HG03103 (cell line): ENCODE measurements at regions not wholly inside any gene's neighbourhood (a gene's known extent, or its start where the extent isn't known, plus 50 kb on each side); places are given as distances from the start of the nearest gene placed in this dataset.
"Not testable (repeated sequence)": the region's sequence is repeated elsewhere in the genome, so short reads cannot be mapped to it uniquely, and the experiment has no call there.

Experiments
- ATAC-seq: cut with Tn5 transposase; IDR thresholded peaks from one replicate; pipeline ENCODE4 v1.9.1; 2021; ENCODE audit warnings: low read depth; ENCODE audit not compliant: unreplicated experiment

DNA sequence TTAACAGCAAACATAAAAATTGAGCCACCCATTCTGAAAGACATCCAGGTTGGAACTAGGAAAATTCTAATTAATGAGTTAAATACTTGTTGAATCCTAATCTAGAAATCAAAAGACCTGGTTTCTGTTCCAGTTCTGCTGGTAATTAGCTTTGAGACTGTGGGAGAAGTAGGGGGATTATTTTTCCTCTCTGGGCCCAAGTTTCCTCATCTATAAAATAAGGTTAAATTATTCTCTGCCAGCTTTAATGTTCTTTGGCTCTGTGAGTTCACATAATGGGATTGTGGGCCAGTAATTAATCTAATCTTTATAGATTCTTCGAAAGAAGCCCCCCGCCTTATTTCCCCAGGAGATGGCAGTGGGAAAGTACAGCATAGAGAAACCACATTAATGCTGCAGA lies 104.6 kb downstream of the ENC1 start:
- no peak for ATAC-seq

DNA sequence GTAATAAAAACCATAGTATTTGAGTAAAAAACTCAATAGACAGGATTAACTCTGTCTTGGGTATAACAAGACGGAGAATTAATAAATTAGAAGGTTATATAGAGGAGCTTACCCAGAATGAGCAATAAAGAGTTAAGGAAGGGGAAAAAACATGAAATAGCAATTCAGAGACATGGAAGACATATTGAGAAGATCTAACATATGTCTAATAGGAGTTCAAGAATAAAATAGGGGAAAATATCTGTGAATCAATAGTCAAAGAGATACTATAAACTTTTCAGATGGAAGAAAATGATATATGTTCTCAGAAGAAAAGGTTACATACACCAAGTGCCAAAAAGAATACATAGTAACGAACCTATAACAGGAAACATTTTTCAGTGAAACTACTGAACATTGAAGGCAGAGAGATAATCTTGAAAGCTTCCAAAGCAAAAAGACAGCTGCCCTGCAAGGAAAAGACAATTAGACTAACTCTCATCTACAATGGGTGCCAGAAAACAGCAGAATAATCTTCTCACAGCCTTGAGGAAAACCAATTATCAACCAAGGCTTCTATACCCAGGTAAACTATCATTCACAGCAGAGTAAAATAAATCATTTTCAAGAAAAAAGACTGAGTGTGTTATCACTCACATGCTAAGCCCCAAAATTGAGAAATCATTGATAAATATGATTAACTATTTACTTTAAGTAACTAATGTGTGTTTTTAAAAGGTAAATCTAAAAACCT lies 106.0 kb downstream of the ENC1 start:
- no peak for ATAC-seq

DNA sequence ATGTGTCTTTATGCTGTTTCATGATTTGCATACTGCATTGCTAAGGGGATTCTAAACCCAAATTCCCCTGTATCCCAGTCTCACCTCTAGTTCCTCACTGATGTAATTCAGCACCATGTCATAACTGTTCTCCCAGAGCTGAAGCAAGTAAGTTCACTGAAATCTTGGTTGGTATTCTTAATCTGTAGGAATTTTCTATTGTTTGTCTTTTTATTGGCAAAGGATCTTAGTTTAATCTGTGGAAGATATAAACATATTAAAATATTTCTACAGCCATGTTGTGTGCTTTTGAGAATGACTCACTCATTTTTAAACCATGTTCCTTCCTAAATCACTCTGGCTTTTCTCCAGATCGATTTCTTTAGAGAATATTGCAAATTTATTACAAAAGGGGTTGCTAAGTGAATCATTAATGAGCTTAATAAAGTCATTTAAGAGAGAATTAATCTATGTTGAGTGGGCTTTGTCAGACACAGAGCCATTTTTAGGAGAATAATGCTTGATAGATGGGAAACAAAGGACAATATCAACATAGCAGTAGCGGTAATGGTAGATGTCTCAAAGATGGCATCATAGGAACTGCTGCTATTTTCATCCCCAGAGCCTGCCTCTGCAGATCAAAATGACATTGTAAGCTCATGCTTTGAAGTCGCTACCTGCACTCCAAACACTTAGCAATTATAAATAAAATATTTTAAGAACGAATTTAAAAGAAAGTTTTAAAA lies 110.0 kb downstream of the ENC1 start:
- ATAC-seq: no peak

DNA sequence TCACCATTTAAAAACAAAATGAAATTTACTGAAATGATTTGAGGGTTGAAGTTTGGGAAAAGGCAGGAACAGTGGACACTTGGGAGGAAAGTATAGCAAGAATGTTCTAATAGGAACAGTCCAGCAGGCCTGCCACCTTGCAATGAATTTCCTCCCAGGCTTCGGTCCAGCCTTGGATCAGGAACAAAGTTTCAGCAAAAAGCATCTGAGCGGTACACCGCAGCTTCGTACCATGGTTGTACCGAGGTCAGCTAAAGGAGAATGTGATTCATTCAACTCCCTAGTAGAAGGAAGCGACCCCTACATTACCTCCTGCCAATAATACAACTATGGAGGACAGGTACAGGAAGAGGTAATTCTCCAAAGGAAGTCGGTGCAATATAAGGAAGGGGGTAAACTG lies 111.4 kb downstream of the ENC1 start:
- no peak for ATAC-seq

DNA sequence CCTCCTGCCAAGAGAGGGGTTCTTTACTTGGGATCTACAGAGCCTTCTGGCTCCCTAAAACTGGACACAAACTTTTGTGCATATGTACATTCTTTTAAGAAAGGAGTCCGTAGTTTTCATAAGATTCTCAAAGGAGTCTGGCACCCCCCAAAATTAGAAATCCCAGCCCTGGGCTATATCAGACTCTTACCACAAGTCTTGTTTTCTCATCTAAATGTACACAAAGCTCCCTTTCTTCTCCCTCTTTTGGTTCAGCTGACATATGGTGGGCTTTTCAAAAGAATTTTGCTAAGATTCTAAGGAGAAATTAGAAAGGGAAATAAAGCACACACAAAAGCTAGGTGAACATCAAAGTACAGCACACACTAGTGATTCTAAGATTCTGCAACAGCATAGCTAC lies 114.4 kb downstream of the ENC1 start:
- no peak for ATAC-seq

DNA sequence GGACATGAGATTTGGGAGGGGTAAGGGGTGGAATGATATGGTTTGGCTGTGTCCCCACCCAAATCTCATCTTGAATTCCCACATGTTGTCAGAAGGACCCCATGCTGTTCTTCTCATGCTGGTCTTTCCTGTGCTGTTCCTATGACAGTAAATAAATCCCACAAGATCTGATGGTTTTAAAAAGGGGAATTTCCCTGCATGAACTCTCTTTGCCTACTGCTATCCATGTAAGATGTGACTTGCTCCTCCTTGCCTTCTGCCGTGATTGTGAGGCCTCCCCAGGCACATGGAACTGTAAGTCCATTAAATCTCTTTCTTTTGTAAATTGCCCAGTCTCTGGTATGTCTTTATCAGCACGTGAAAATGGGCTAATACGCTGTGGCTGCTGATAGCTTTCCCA lies 115.8 kb downstream of the ENC1 start:
- not testable (repeated sequence) for ATAC-seq

DNA sequence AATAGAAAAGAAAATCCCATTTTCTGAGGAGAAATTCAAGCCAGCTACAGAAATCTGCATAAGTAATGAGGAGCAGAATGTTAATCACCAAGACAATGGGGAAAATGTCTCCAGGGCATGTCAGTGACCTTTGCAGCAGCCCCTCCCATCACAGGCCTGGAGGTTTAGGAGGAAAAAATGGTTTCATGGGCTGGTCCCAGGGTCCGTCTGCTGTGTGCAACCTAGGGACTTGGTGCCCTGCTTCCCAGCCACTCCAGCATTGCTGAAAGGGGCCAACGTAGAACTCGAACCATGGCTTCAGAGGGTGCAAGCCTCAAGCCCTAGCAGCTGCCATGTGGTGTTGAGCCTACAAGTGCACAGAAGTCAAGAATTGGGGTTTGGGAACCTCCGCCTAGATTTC lies 116.8 kb downstream of the ENC1 start:
- not testable (repeated sequence) for ATAC-seq

DNA sequence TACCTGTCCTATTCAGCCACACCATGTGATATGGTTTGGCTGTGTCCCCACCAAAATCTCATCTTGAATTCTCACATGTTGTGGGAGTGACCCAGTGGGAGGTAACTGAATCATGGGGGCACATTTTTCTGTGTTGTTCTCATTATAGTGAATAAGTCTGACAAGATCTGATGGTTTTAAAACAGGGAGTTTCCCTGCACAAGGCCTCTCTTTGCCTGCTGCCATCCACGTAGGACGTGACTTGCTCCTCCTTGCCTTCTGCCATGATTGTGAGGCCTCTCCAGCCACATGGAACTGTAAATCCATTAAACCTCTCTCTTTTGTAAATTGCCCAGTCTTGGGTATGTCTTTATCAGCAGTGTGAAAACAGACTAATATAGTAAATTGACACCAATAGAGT lies 117.7 kb downstream of the ENC1 start:
- not testable (repeated sequence) for ATAC-seq

DNA sequence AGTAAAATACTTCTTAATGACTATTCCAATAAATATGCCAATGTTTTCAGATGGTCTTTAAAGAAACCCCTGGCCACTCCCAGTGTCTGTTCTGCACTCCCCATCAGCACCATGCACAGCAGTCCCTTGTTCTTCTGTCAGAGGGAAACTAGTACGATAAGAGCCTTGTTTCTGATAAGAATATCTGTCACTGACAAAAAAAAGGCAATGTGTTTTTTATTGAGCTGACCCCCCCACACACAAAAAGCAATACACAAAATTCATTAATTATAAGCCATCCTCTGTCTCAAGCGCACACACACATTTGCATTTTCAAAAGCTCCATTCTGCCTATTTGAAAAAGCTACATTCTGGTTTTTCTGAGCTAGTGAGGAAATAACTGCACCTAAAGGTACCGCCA lies 119.1 kb downstream of the ENC1 start:
- no peak for ATAC-seq

DNA sequence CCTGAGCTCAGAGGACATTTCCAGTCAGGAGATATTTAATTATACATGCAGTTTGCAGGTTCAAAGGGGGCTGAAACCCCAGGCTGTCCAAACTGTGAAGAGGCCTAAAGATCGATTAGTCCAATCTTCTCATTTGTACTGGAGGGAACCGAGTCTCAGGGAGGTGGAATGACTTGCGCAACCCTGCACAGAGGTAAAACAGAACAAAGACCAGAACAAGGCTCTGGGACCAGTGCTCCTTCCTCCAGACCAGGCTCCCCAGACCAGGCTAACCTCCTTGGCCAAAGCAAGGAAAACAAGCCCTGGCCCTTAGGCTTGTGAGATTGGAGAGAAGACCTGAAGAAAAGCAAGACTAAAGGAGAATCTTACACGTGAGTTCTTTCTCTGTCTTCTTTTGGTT lies 120.8 kb downstream of the ENC1 start:
- ATAC-seq: no peak

DNA sequence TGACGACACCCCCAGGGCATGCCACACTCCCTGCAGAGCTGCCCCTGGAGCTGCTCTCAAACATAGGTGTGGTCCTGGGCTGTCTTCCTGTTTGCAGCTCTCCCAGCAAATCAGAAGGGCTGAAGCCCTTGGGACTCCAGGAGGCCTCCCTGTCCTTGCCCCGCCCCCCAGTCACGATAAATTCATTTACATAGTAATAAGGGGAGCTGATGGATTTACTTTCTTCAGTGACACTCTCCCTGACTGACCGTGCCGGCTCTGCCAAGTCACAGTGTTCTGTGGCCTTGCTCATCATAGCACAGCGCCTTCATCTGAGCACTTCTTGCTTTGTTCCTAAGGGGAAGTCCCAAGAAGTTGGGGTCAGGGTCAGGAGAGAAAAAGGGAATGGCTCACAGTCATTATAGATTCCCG lies 121.4 kb downstream of the ENC1 start:
- ATAC-seq: no peak

DNA sequence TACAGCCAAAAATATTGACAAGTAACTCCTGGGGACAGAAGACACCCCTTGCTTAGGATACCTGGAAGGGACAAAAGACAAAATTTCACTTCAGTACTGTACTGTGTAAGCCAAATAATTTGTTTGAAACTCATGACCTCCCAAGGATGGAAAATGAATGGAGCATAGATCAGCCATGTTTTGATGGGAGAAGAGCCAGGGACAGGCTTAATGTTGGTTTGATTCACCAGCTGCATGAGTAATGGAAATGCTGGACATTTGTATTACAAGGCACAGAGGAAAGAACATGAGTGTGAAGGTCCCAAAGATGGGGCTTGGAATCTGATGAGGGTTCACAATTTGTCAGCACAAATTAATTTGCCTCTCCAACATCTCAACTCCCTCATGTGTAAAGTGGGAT lies 122.8 kb downstream of the ENC1 start:
- ATAC-seq: no peak

DNA sequence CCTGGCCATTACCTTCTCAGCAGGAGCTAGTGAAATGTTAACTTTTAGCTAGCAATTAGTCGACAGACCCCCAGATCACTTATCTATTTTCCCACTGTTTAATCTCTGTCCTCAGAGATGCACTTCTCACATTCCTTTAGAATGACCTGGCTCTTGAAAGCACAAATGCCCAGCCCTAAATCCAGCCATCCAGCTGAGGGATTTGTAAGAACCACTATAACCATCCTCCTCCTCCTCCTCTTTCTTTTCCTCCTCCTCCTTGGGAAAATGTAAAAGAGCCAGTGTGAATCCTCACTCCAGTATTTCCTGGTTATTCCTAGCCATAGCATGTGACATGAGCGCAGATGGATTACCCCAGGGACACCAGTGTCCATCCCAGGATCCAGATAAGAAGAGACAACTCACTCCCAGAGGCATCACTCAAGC lies 124.3 kb downstream of the ENC1 start:
- ATAC-seq: no peak

DNA sequence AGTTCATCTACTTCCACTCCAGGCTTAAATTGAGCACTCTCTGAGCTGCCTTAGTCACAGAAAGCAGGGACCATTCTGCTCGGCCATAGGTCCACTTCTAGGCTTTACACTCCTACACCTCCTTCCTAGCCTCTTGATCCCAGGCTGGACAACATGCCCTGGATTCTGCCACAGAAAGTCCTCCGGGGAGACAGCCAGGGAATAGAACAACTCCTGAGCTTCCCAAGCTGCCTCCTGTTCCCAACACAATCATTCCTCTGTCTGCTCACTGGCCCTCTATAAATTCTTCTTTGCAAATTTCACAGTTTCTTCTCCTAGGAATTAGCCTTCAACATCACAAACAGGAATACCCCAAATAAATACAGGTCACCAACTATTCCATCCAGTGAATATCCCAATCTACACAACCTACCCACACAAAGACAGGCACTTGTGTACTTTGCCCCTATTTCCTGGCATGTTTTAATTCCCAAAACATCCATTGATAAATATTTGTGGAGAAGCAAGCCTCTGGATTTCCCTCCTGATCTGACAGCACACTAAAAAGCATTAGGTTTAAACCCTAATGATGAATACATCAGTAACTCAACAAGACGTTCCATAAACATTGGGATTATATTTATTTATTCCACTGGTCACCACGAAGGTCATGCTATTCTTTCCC lies 125.5 kb downstream of the ENC1 start:
- no peak for ATAC-seq

DNA sequence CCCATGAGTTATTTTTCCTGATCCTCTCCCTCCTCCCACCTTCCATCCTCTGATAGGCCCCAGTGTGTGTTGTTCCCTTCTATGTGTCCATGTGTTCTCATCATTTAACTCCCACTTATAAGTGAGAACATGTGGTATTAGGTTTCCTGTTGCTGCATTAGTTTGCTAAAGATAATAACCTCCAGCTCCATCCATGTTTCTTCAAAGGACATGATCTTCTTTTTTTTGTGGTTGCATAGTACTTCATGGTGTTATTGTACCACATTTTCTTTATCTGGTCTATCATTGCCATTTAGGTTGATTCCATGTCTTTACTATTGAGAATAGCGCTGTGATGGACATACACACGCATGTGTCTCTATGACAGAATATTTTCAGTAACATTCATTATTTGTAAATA lies 128.8 kb downstream of the ENC1 start:
- not testable (repeated sequence) for ATAC-seq

DNA sequence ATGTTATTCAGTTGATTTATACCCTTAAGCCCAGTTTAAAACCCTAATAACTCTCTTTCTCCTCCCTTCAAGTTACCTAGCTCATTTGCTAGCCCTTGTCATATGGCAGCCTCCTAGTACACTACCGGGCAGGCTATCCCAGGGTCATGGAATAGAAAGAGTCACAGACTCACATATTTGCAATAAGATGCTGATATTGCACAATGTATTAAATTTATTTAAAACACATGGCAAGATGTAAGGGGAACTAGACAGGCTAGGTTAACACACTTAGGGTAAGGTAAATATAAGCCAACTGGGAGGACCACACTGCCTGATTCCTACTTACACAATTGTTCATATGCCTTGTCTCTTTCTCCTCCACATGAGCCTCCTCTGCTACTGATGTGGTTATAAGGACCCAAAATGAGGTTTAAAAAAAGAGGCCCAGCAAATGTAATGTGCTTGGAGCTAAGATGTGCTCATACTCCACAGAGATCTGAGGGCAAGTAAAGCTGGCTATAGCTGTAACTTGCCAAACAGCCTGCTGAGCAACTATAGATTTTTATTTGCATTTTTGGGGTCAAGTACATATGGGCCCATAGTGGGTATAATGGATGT lies 130.0 kb downstream of the ENC1 start:
- no peak for ATAC-seq

DNA sequence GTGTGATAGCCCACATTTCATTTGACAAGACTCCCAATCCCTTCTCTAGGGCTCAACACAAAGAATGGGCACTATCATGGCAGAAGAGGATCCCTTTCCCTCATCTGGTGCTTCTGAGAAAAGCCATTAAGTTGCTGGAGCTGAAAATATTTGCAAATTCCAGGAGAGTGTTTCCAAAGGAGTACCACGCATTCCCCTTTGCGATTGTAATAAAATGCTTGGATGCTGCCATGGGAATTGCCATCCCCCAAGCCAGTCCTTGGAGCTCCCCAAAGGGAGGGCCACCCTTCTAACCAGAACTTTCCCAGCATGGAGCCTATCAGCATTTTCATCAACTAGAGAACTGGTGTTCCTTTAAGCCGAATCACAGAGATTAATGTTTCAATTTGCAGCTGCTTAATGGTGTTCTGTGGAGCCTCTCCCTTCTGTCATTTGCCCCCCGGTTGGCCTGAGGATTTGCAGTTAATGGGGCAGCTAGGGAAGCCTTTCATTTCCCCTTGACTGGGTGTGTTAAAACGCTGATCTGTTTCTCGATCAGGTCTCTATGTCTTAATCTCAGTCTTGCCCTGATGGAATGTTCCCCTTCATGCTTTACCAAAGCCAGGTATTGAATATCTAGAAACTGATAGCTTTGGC lies 133.0 kb downstream of the ENC1 start:
- ATAC-seq: no peak

DNA sequence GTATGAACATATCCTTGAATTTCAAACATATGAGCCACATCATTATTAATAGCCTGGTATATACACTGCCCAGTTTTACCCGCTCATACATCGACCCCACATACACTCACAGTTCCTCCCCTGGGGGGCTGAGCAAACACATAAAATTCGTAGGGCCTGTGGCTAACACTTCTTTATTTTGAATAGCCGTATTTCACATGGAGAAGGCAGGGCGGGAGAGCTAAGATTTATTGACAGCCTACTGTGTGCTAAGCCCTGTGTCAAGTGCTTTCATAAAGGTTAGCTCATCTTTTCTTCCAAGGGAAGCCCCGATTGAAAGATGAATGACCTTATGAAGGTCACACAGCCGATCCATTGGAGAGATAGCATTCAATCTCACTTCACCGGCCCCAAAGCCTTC lies 134.4 kb downstream of the ENC1 start:
- no peak for ATAC-seq

DNA sequence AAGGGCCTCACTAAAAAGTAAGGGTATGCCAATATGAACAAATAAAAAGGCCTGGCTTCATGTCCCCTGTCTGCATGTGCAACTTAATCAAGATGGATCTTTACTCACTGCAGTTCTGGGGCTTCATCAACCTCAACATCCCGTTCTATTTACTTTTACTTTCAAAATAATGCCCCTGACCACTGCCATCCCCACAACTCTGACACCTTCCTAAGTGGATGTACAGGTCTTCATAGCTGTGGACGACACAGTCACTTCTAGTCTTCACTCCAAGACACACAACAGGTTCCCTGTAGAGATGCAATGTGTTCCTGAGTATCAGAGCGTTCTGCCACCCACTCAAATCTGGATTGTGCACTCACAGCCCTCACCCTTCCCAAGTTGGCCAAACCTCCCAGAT lies 136.1 kb downstream of the ENC1 start:
- no peak for ATAC-seq

DNA sequence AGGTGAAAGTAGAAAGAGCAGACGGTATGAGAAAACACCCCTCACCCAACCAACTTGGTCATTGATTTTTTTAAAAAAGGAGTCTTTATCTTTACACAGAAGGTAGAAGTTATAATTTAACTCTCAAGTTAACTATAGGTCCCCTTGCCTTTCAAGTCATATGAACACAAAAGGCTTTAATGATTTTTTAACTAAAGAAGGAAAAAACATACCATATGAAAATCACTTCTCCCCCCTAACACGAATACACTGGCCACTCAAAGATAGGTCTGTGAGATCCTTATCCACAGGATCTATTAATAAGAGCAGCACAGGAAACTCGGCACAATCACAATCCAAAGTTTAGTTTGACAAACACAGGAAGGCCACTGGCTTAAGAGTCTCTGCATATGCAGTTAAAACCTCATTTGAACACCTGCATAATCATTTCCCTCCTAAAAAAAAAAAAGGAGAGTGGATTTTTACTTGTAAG lies 138.0 kb downstream of the ENC1 start:
- ATAC-seq: no peak
